NCI-H226 (cell line): ENCODE measurements at regions not wholly inside any gene's neighbourhood (a gene's known extent, or its start where the extent isn't known, plus 50 kb on each side); places are given as distances from the start of the nearest gene placed in this dataset.
"Not testable (repeated sequence)": the region's sequence is repeated elsewhere in the genome, so short reads cannot be mapped to it uniquely, and the experiment has no call there.

ENCODE experiments used
- DNase-seq: peaks from one replicate; pipeline ENCODE4 v3.0.0-alpha.2; 2015

GRCh38 chr9:2397875-2398274 lies 223.7 kb upstream of the VLDLR start:
- DNase-seq, result not testable (repeated sequence)

GRCh38 chr9:2401746-2402145 lies 219.8 kb upstream of the VLDLR start:
- not testable (repeated sequence) for DNase-seq

GRCh38 chr9:2403701-2404100 lies 217.9 kb upstream of the VLDLR start:
- DNase-seq, result no peak

GRCh38 chr9:2406252-2406651 lies 215.3 kb upstream of the VLDLR start:
- no peak for DNase-seq

- DNase-seq, result no peak
Measured at GRCh38 chr9:2407450-2407849, 214.1 kb upstream of the VLDLR start.

- peak; percentile 56 for DNase-seq
Measured at GRCh38 chr9:2411459-2412215, 209.9 kb upstream of the VLDLR start.

GRCh38 chr9:2413160-2413805 lies 208.3 kb upstream of the VLDLR start:
- DNase-seq, result no peak

- peak; percentile 10 for DNase-seq
Measured at GRCh38 chr9:2414465-2414864, 207.1 kb upstream of the VLDLR start.

GRCh38 chr9:2415326-2415725 lies 206.3 kb upstream of the VLDLR start:
- DNase-seq, result no peak

- no peak for DNase-seq
Measured at GRCh38 chr9:2417730-2418129, 203.9 kb upstream of the VLDLR start.

GRCh38 chr9:2418619-2419018 lies 203.0 kb upstream of the VLDLR start:
- DNase-seq, result peak; percentile 45

- DNase-seq, result no peak
Measured at GRCh38 chr9:2419347-2419746, 202.2 kb upstream of the VLDLR start.

GRCh38 chr9:2420543-2420942 lies 201.0 kb upstream of the VLDLR start:
- DNase-seq, result no peak

GRCh38 chr9:2424619-2425033 lies 197.0 kb upstream of the VLDLR start:
- peak; percentile 49 for DNase-seq

- no peak for DNase-seq
Measured at GRCh38 chr9:2425676-2426075, 195.9 kb upstream of the VLDLR start.

- no peak for DNase-seq
Measured at GRCh38 chr9:2427120-2427891, 194.3 kb upstream of the VLDLR start.

GRCh38 chr9:2439957-2440356 lies 181.6 kb upstream of the VLDLR start:
- no peak for DNase-seq

GRCh38 chr9:2443933-2444332 lies 177.7 kb upstream of the VLDLR start:
- DNase-seq, result not testable (repeated sequence)

- no peak for DNase-seq
Measured at GRCh38 chr9:2448193-2448738, 173.3 kb upstream of the VLDLR start.

- no peak for DNase-seq
Measured at GRCh38 chr9:2453106-2453505, 168.5 kb upstream of the VLDLR start.

GRCh38 chr9:2453701-2454100 lies 167.9 kb upstream of the VLDLR start:
- DNase-seq, result no peak

GRCh38 chr9:2459756-2460155 lies 161.8 kb upstream of the VLDLR start:
- no peak for DNase-seq

GRCh38 chr9:2461892-2462291 lies 159.7 kb upstream of the VLDLR start:
- no peak for DNase-seq

- DNase-seq, result no peak
Measured at GRCh38 chr9:2464624-2465023, 157.0 kb upstream of the VLDLR start.
